H1 (cell line): ENCODE measurements at regions not wholly inside any gene's neighbourhood (a gene's known extent, or its start where the extent isn't known, plus 50 kb on each side); places are given as distances from the start of the nearest gene placed in this dataset.

Experiments
- CTCF ChIA-PET: fragments of 300-600 bp; sonication (Branson Sonifier 250); formaldehyde crosslinking; loops from one replicate; lab custom pipeline; 2021; ENCODE audit not compliant: partially characterized antibody; lab: Charles Lee
- POLR2A ChIA-PET: fragments of 300-600 bp; sonication (Branson Sonifier 250); formaldehyde crosslinking; loops from one replicate; lab custom pipeline; 2021; ENCODE audit warnings: inconsistent platforms; ENCODE audit not compliant: partially characterized antibody; lab: Charles Lee
- DNase-seq, 2 experiments: peaks; one replicate each; pipeline versions ENCODE4 v3.0.0 to v3.0.0-alpha.2; 2010 to 2022; ENCODE audit warnings: low spot score in 2 of 2, low read depth in 1 of 2, mixed read lengths in 1 of 2
- FAIRE-seq: peaks from 2 replicates; lab custom pipeline; 2011; peaks lifted over from hg19 to GRCh38; lab: Jason Lieb, UNC
- H2AFZ ChIP-seq: 2 replicates; pipeline ENCODE4 v1.8.1; 2012; ENCODE audit warnings: low read length, inconsistent platforms
- H2AK5ac ChIP-seq: 2 replicates; pipeline ENCODE4 v1.6.1; 2013; ENCODE audit warnings: low read depth, low read length
- H2BK120ac ChIP-seq: replicated peaks from 2 replicates; pipeline ENCODE3; 2013; ENCODE audit warnings: low read depth, low read length, inconsistent platforms
- H2BK12ac ChIP-seq: 2 replicates; pipeline ENCODE4 v1.6.1; 2013; ENCODE audit warnings: low read depth, low read length
- H2BK15ac ChIP-seq: 2 replicates; pipeline ENCODE4 v1.6.1; 2013; ENCODE audit warnings: low read length
- H2BK20ac ChIP-seq: 2 replicates; pipeline ENCODE4 v1.6.1; 2013; ENCODE audit warnings: low read length
- H2BK5ac ChIP-seq: 2 replicates; pipeline ENCODE4 v1.6.1; 2013; ENCODE audit warnings: low read depth, low read length
- H3K14ac ChIP-seq: 2 replicates; pipeline ENCODE4 v1.6.1; 2013; ENCODE audit warnings: inconsistent platforms; ENCODE audit not compliant: insufficient read length
- H3K18ac ChIP-seq: 2 replicates; pipeline ENCODE4 v1.6.1; 2013; ENCODE audit warnings: low read length; ENCODE audit errors: extremely low read depth
- H3K23ac ChIP-seq: 2 replicates; pipeline ENCODE4 v1.6.1; 2013; ENCODE audit warnings: inconsistent platforms; ENCODE audit not compliant: insufficient read length
- H3K23me2 ChIP-seq: 2 replicates; pipeline ENCODE4 v1.6.1; 2013; ENCODE audit warnings: low read depth, low read length
- H3K27ac ChIP-seq: 2 replicates; pipeline ENCODE4 v1.6.1; 2011; ENCODE audit warnings: low read depth, low read length, inconsistent platforms
- H3K27me3 ChIP-seq, 4 experiments: replicated peaks in 1 of 4; 1 replicate in 1 of 4; 2 replicates in 3 of 4; pipeline versions ENCODE4 v1.6.1 to v1.8.1; 2011 to 2013; ENCODE audit warnings: low read length in 3 of 4, mild to moderate bottlenecking in 3 of 4, inconsistent platforms in 2 of 4, mixed read lengths in 2 of 4, moderate library complexity in 1 of 4; ENCODE audit not compliant: control insufficient read depth in 3 of 4, insufficient read depth in 3 of 4; ENCODE audit errors: extremely low read depth in 1 of 4
- H3K36me3 ChIP-seq, 4 experiments: 2 replicates each; pipeline versions ENCODE4 v1.6.1 to v1.8.1; 2011 to 2013; ENCODE audit warnings: mild to moderate bottlenecking in 4 of 4, low read length in 3 of 4, moderate library complexity in 2 of 4, control low read depth in 1 of 4, inconsistent platforms in 1 of 4; ENCODE audit not compliant: insufficient read depth in 4 of 4, control insufficient read depth in 2 of 4
- H3K4ac ChIP-seq: replicated peaks from 2 replicates; pipeline ENCODE3; 2013; ENCODE audit warnings: low read length, low read depth, mixed read lengths, inconsistent platforms; ENCODE audit not compliant: insufficient read length
- H3K4me1 ChIP-seq, 4 experiments: replicated peaks in 1 of 4; 1 replicate in 1 of 4; 2 replicates in 3 of 4; pipeline versions ENCODE4 v1.6.1 to v1.8.1; 2011 to 2013; ENCODE audit warnings: low read length in 3 of 4, inconsistent platforms in 2 of 4, mixed read lengths in 1 of 4; ENCODE audit not compliant: insufficient read depth in 4 of 4, control insufficient read depth in 3 of 4
- H3K4me2 ChIP-seq, 2 experiments: 2 replicates each; pipeline versions ENCODE4 v1.6.1 to v1.8.1; 2011 to 2013; ENCODE audit warnings: low read depth in 2 of 2, low read length in 2 of 2, control low read depth in 1 of 2, inconsistent platforms in 1 of 2, mild to moderate bottlenecking in 1 of 2; ENCODE audit not compliant: insufficient read depth in 1 of 2
- H3K4me3 ChIP-seq, 4 experiments: fragments of 200-600, 300-600 bp in 1 of 4; sonication (generic), shearing (Covaris generic), sonication (Bioruptor Twin) in 1 of 4; 2 replicates each; pipeline versions ENCODE4 v1.5.1 to v1.8.1; 2011 to 2016; ENCODE audit warnings: low read length in 4 of 4, low read depth in 3 of 4, control low read depth in 2 of 4, inconsistent platforms in 2 of 4, mild to moderate bottlenecking in 2 of 4, mixed read lengths in 1 of 4, moderate library complexity in 1 of 4; ENCODE audit not compliant: insufficient read depth in 2 of 4; ENCODE audit errors: extremely low read depth in 1 of 4
- H3K56ac ChIP-seq: replicated peaks from 2 replicates; pipeline ENCODE3; 2013; ENCODE audit warnings: low read depth, mild to moderate bottlenecking, mixed read lengths, low read length, inconsistent platforms; ENCODE audit not compliant: insufficient read length
- H3K79me1 ChIP-seq: 2 replicates; pipeline ENCODE4 v1.6.1; 2013; ENCODE audit warnings: low read depth, low read length, control low read depth
- H3K79me2 ChIP-seq, 2 experiments: 2 replicates each; pipeline versions ENCODE4 v1.6.1 to v1.8.1; 2012 to 2013; ENCODE audit warnings: low read length in 2 of 2, mild to moderate bottlenecking in 2 of 2, inconsistent platforms in 1 of 2; ENCODE audit not compliant: insufficient read depth in 2 of 2, control insufficient read depth in 1 of 2
- H3K9ac ChIP-seq, 4 experiments: replicated peaks in 1 of 4; 1 replicate in 1 of 4; 2 replicates in 3 of 4; pipeline versions ENCODE4 v1.6.1 to v1.8.1; 2011 to 2013; ENCODE audit warnings: low read depth in 3 of 4, low read length in 3 of 4, control low read depth in 2 of 4, mild to moderate bottlenecking in 2 of 4, moderate library complexity in 2 of 4, inconsistent platforms in 1 of 4; ENCODE audit errors: extremely low read depth in 1 of 4
- H3K9me3 ChIP-seq, 2 experiments: 2 replicates each; pipeline versions ENCODE4 v1.6.1 to v1.8.1; 2012 to 2013; ENCODE audit warnings: mild to moderate bottlenecking in 2 of 2, moderate library complexity in 2 of 2, control low read depth in 1 of 2, inconsistent platforms in 1 of 2, low read depth in 1 of 2, low read length in 1 of 2, mixed read lengths in 1 of 2; ENCODE audit not compliant: insufficient read depth in 2 of 2
- H4K20me1 ChIP-seq, 2 experiments: replicated peaks in 1 of 2; 2 replicates each; pipeline versions ENCODE3 to v1.8.1; 2011 to 2013; ENCODE audit warnings: inconsistent platforms in 2 of 2, low read length in 2 of 2, mild to moderate bottlenecking in 1 of 2; ENCODE audit not compliant: insufficient read depth in 2 of 2, control insufficient read depth in 1 of 2
- H4K5ac ChIP-seq: 2 replicates; pipeline ENCODE4 v1.6.1; 2013; ENCODE audit warnings: low read length, low read depth, mixed read lengths, inconsistent platforms; ENCODE audit not compliant: insufficient read length
- H4K8ac ChIP-seq: 2 replicates; pipeline ENCODE4 v1.8.0; 2013; ENCODE audit warnings: mild to moderate bottlenecking, moderate library complexity, low read length, inconsistent platforms; ENCODE audit not compliant: insufficient read depth; ENCODE audit errors: extremely low read depth
- H4K91ac ChIP-seq: replicated peaks from 2 replicates; pipeline ENCODE3; 2013; ENCODE audit warnings: low read length, mixed read lengths, inconsistent platforms; ENCODE audit not compliant: insufficient read length
- ATF3 ChIP-seq: IDR thresholded peaks from 2 replicates; pipeline ENCODE4 v1.6.1; 2011; ENCODE audit warnings: low read depth, mild to moderate bottlenecking, low read length; ENCODE audit not compliant: insufficient read depth
- KDM1A ChIP-seq: fragments of 200-600, 300-600 bp; sonication (generic); IDR thresholded peaks from 2 replicates; pipeline ENCODE4 v1.7.1; 2016; ENCODE audit warnings: mild to moderate bottlenecking, low read length, borderline replicate concordance
- MAX ChIP-seq: IDR thresholded peaks from 2 replicates; pipeline ENCODE4 v1.6.1; 2012; ENCODE audit warnings: inconsistent platforms
- NRF1 ChIP-seq: IDR thresholded peaks from 2 replicates; pipeline ENCODE4 v1.6.1; 2011; ENCODE audit warnings: mild to moderate bottlenecking, low read depth, low read length, improper control_type of control experiment
- POU5F1 ChIP-seq: IDR thresholded peaks from 2 replicates; pipeline ENCODE4 v1.6.1; 2011; ENCODE audit warnings: low read depth, mild to moderate bottlenecking, low read length, moderate library complexity
- RXRA ChIP-seq: IDR thresholded peaks from 2 replicates; pipeline ENCODE4 v1.6.1; 2011; ENCODE audit warnings: low read depth, mild to moderate bottlenecking, low read length, moderate library complexity; ENCODE audit not compliant: insufficient read depth
- WGBS, 2 experiments: shearing (Covaris generic) in 1 of 2; methylation state at CpG; one replicate each; pipeline versions ENCODE4 v1.1.6 to v1.1.7; 2013 to 2015; ENCODE audit warnings: low lambda C conversion rate in 2 of 2, mixed read lengths in 2 of 2, inconsistent platforms in 1 of 2, low coverage in 1 of 2, missing lambda C conversion rate in 1 of 2; ENCODE audit not compliant: insufficient replicate concordance in 2 of 2, insufficient coverage in 1 of 2, insufficient read length in 1 of 2; ENCODE audit errors: extremely low coverage in 1 of 2, missing lambda C conversion rate in 1 of 2; 5-methylcytosine and 5-hydroxymethylcytosine counted together

GRCh38 chr2:52127527-52127926, 1095.6 kb upstream of the NRXN1 start:
- Histone ChIP-seq H3K27ac (no peak overlapping the region), H3K56ac (no peak overlapping the region), H2BK15ac (no peak overlapping the region)
- no peak for DNase-seq
- TF ChIP-seq POU5F1 (no peak), RXRA (no peak), ATF3 (no peak), MAX (no peak), KDM1A (no peak), NRF1 (no peak)
- TF ChIP-seq, all 59 proteins: peak for 0
- H3K4me3 ChIP-seq = no peak overlapping the region
- ChIA-PET POLR2A (no interaction called here), CTCF (interaction anchor here (0.6 kb wide), 1 partner anchor 238 kb away, joined by 6 read pairs; no protein-coding TSS in a partner anchor)
- H4K20me1 ChIP-seq = no peaks in the 10 kb centered on the region
- H3K27me3 ChIP-seq = no peaks in the 10 kb centered on the region
- WGBS, 2 experiments = 91% methylated on average over 1 of the region's 1 CpG; no CpG with 5 or more reads in 1 of the 2 experiments
- no peak overlapping the region for H2BK120ac ChIP-seq
- H3K14ac ChIP-seq = no peak overlapping the region
- H4K91ac ChIP-seq = no peak overlapping the region
- H3K18ac ChIP-seq = no peak overlapping the region
- H2AFZ ChIP-seq = no peak overlapping the region
- H4K8ac ChIP-seq = no peak overlapping the region
- H2BK12ac ChIP-seq = no peak overlapping the region
- H3K36me3 ChIP-seq = no peaks in the 10 kb centered on the region
- H2AK5ac ChIP-seq = no peak overlapping the region
- no peaks in the 10 kb centered on the region for H3K23me2 ChIP-seq
- no peak for FAIRE-seq
- no peak overlapping the region for H4K5ac ChIP-seq
- H3K9me3 ChIP-seq = peaks cover 4 to 7% of the 10 kb centered on the region in 2 experiments; a peak in 2 of 4 replicates
- H2BK5ac ChIP-seq = no peak overlapping the region
- H3K23ac ChIP-seq = no peak overlapping the region
- no peak overlapping the region for H2BK20ac ChIP-seq
- H3K4me1 ChIP-seq = no peaks in the 10 kb centered on the region
- H3K9ac ChIP-seq = no peak overlapping the region
- no peak overlapping the region for H3K4me2 ChIP-seq
- H3K79me1 ChIP-seq = no peaks in the 10 kb centered on the region
- no peaks in the 10 kb centered on the region for H3K79me2 ChIP-seq
- no peak overlapping the region for H3K4ac ChIP-seq
